HepG2 (cell line): ENCODE measurements at regions not wholly inside any gene's neighbourhood (a gene's known extent, or its start where the extent isn't known, plus 50 kb on each side); places are given as distances from the start of the nearest gene placed in this dataset.

Experiments
- CTCF ChIP-seq: sonication (generic); formaldehyde crosslinking; IDR thresholded peaks from 2 replicates; pipeline ENCODE4 v1.5.0; 2020; ENCODE audit warnings: mild to moderate bottlenecking, missing genetic modification reagents, moderate library complexity
- GFI1 ChIP-seq: sonication (generic); formaldehyde crosslinking; IDR thresholded peaks from 2 replicates; pipeline ENCODE4 v1.5.0; 2020; ENCODE audit warnings: missing genetic modification reagents, mild to moderate bottlenecking, borderline replicate concordance
- MTF1 ChIP-seq: sonication (generic); formaldehyde crosslinking; IDR thresholded peaks from 2 replicates; pipeline ENCODE4 v1.5.0; 2020; ENCODE audit warnings: missing genetic modification reagents
- PHB2 ChIP-seq: fragments of 450-650 bp; IDR thresholded peaks from 2 replicates; pipeline ENCODE4 v1.6.1; 2018; ENCODE audit not compliant: partially characterized antibody
- RBM39 ChIP-seq: fragments of 200-400 bp; formaldehyde crosslinking; IDR thresholded peaks from one replicate; pipeline ENCODE4 v1.6.1; 2018; ENCODE audit warnings: antibody characterized with exemption, mild to moderate bottlenecking, low read depth, low read length; ENCODE audit not compliant: poor library complexity, severe bottlenecking
- RELA ChIP-seq: sonication (generic); formaldehyde crosslinking; IDR thresholded peaks from 2 replicates; pipeline ENCODE4 v1.4.0; 2020; ENCODE audit warnings: missing genetic modification reagents
- SATB2 ChIP-seq: sonication (generic); formaldehyde crosslinking; IDR thresholded peaks from 2 replicates; pipeline ENCODE4 v1.5.0; 2020; ENCODE audit warnings: missing genetic modification reagents
- ZBTB1 ChIP-seq: sonication (generic); formaldehyde crosslinking; IDR thresholded peaks from 2 replicates; pipeline ENCODE4 v1.4.0; 2020; ENCODE audit warnings: missing genetic modification reagents, borderline replicate concordance
- ZHX2 ChIP-seq, 2 experiments: sonication (generic) in 1 of 2; formaldehyde crosslinking in 1 of 2; IDR thresholded peaks; 2 replicates each; pipeline versions ENCODE4 v1.6.1 to v1.9.0; 2014 to 2022; ENCODE audit warnings: antibody characterized with exemption in 1 of 2, borderline replicate concordance in 1 of 2, inconsistent platforms in 1 of 2, low read depth in 1 of 2, missing genetic modification reagents in 1 of 2
- ZNF234 ChIP-seq: sonication (generic); formaldehyde crosslinking; conservative IDR thresholded peaks from 2 replicates; pipeline ENCODE4 v1.5.1; 2020; ENCODE audit warnings: mild to moderate bottlenecking, missing genetic modification reagents
- ZNF687 ChIP-seq: sonication (generic); formaldehyde crosslinking; IDR thresholded peaks from 2 replicates; pipeline ENCODE4 v1.5.1; 2020; ENCODE audit warnings: mild to moderate bottlenecking, missing genetic modification reagents, moderate library complexity
- ZNF747 ChIP-seq: sonication (generic); formaldehyde crosslinking; IDR thresholded peaks from 2 replicates; pipeline ENCODE4 v1.8.1; 2023; ENCODE audit warnings: missing genetic modification reagents, mild to moderate bottlenecking, borderline replicate concordance

GRCh38 chr20:60579941-60580515 is 621.8 kb downstream of the CDH26 start:
- no peak for TF ChIP-seq RBM39
- no peak for TF ChIP-seq SATB2 (CRISPR knock-in tag)
- TF ChIP-seq GFI1 (CRISPR knock-in tag) = no peak
- TF ChIP-seq ZNF747 (CRISPR knock-in tag) = no peak
- TF ChIP-seq ZHX2 (IDR thresholded peaks at IDR 0.05; ENCODE audit: low read depth) = no peak
- no peak for TF ChIP-seq ZHX2 (CRISPR knock-in tag; IDR thresholded peaks at IDR 0.05; ENCODE audit: borderline replicate concordance)
- no peak for TF ChIP-seq ZBTB1 (CRISPR knock-in tag)
- no peak for TF ChIP-seq MTF1 (CRISPR knock-in tag)
- no peak for TF ChIP-seq PHB2
- TF ChIP-seq ZNF687 (CRISPR knock-in tag) = no peak
- no peak for TF ChIP-seq ZNF234
- no peak for TF ChIP-seq RELA (CRISPR knock-in tag)
- no peak for TF ChIP-seq CTCF
